GM12892 (cell line): ENCODE measurements at regions not wholly inside any gene's neighbourhood (a gene's known extent, or its start where the extent isn't known, plus 50 kb on each side); places are given as distances from the start of the nearest gene placed in this dataset.

Experiments used
- POLR2A ChIP-seq: IDR thresholded peaks from 2 replicates; pipeline ENCODE4 v1.6.1; 2011; ENCODE audit warnings: low read depth, low read length, control low read depth
- POLR2AphosphoS5 ChIP-seq: IDR thresholded peaks from 2 replicates; pipeline ENCODE4 v1.6.1; 2011; ENCODE audit warnings: low read depth, low read length, control low read depth
- TAF1 ChIP-seq: IDR thresholded peaks from 2 replicates; pipeline ENCODE4 v1.6.1; 2011; ENCODE audit warnings: low read depth, mild to moderate bottlenecking, control low read depth, low read length, borderline replicate concordance

DNA sequence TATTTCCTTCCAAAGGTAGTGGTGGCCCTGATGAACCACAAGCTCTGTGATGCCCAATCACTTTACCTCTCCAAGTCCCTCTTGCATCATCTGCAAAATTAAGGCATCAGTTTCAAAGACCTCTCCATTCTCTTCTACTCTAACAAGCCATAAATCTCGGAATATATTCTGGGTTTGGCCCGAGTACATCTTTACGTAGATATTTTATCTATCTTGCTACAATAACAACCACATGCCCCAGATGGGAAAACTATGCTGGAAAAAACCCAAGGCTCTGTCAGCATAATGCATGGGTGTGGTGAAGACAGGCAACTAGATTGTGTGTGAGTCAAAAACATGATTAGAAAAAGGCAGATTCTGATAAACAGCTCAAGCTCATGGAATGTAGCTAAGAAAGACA is 228.2 kb upstream of the BLID start:
- TF ChIP-seq POLR2A: no peak
- TF ChIP-seq POLR2AphosphoS5: no peak
- no peak for TF ChIP-seq TAF1
